IMR-90 (cell line): ENCODE measurements at regions not wholly inside any gene's neighbourhood (a gene's known extent, or its start where the extent isn't known, plus 50 kb on each side); places are given as distances from the start of the nearest gene placed in this dataset.

ENCODE experiments used
- BHLHE40 ChIP-seq: fragments of 150-350 bp; IDR thresholded peaks from 2 replicates; pipeline ENCODE4 v1.6.1; 2016; ENCODE audit warnings: mild to moderate bottlenecking, low read depth, low read length
- CEBPB ChIP-seq: IDR thresholded peaks from 2 replicates; pipeline ENCODE4 v1.6.1; 2012; ENCODE audit warnings: low read depth, low read length, improper control_type of control experiment
- MAFK ChIP-seq: IDR thresholded peaks from 2 replicates; pipeline ENCODE4 v1.6.1; 2012; ENCODE audit warnings: low read depth, low read length, improper control_type of control experiment
- MAZ ChIP-seq: IDR thresholded peaks from 2 replicates; pipeline ENCODE4 v1.6.1; 2012; ENCODE audit warnings: low read depth, mild to moderate bottlenecking, low read length, improper control_type of control experiment, moderate library complexity, borderline replicate concordance
- MXI1 ChIP-seq: IDR thresholded peaks from 2 replicates; pipeline ENCODE4 v1.6.1; 2012; ENCODE audit warnings: low read depth, mild to moderate bottlenecking, low read length, moderate library complexity, borderline replicate concordance
- NFE2L2 ChIP-seq: fragments of 150-350 bp; IDR thresholded peaks from 2 replicates; pipeline ENCODE4 v1.6.1; 2016; ENCODE audit warnings: low read depth, mild to moderate bottlenecking, low read length
- POLR2A ChIP-seq: IDR thresholded peaks from 2 replicates; pipeline ENCODE4 v1.6.1; 2012; ENCODE audit warnings: mild to moderate bottlenecking, low read depth, low read length
- RCOR1 ChIP-seq: IDR thresholded peaks from 2 replicates; pipeline ENCODE4 v1.6.1; 2012; ENCODE audit warnings: mild to moderate bottlenecking, low read length, improper control_type of control experiment; ENCODE audit not compliant: insufficient replicate concordance
- RFX5 ChIP-seq: IDR thresholded peaks from 2 replicates; pipeline ENCODE4 v1.8.0; 2012; ENCODE audit warnings: low read depth, mild to moderate bottlenecking, low read length, moderate library complexity
- TF ChIP-seq, protein P1 (sequence below): conservative IDR thresholded peaks from 2 replicates; pipeline ENCODE4 v1.5.1; 2012; ENCODE audit warnings: mild to moderate bottlenecking, low read depth, low read length, improper control_type of control experiment

DNA sequence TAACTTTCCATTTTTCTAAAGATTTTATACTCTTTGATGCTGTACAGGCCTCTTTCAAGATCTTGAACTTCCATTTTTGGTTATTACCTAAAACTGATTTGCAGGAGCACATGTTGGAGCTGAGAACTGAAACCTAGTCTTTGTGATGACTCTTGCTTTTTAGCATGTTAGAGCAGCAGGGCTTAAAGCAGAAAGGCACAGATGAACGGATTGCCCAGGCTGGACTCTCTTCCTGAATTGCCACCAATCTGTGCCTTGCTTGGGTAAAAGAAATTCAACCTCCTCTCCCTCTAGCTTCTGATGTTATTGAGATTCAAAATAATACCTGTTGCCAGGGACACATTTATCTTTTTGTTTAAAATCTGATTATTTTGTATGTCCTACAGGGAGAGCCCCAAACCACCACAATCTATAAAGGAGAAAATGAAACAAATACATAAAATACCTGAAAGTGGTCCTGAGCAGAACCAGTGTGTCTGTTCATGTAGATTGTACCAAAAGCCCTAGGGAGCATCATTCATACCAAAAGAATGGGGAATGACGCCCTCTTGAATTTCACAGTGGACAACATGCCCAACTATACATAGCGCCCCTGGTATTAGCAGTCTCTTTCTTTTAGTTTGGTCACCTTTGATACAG is 277.0 kb upstream of the MAP2 start:
- TF ChIP-seq CEBPB = no peak
- TF ChIP-seq BHLHE40 = no peak
- TF ChIP-seq NFE2L2 = no peak
- no peak for TF ChIP-seq RFX5
- TF ChIP-seq, protein P1, sequence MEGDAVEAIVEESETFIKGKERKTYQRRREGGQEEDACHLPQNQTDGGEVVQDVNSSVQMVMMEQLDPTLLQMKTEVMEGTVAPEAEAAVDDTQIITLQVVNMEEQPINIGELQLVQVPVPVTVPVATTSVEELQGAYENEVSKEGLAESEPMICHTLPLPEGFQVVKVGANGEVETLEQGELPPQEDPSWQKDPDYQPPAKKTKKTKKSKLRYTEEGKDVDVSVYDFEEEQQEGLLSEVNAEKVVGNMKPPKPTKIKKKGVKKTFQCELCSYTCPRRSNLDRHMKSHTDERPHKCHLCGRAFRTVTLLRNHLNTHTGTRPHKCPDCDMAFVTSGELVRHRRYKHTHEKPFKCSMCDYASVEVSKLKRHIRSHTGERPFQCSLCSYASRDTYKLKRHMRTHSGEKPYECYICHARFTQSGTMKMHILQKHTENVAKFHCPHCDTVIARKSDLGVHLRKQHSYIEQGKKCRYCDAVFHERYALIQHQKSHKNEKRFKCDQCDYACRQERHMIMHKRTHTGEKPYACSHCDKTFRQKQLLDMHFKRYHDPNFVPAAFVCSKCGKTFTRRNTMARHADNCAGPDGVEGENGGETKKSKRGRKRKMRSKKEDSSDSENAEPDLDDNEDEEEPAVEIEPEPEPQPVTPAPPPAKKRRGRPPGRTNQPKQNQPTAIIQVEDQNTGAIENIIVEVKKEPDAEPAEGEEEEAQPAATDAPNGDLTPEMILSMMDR = no peak
- no peak for TF ChIP-seq MAZ
- no peak for TF ChIP-seq RCOR1
- TF ChIP-seq POLR2A = no peak
- TF ChIP-seq MAFK = no peak
- no peak for TF ChIP-seq MXI1
